ENCODE measurements at regions not wholly inside any gene's neighbourhood (a gene's known extent, or its start where the extent isn't known, plus 50 kb on each side); places are given as distances from the start of the nearest gene placed in this dataset.
A peak's percentile ranks its signal among the peaks of the same experiment; 100 is the strongest.
"Not testable (repeated sequence)": the region's sequence is repeated elsewhere in the genome, so short reads cannot be mapped to it uniquely, and the experiment has no call there.

DNA sequence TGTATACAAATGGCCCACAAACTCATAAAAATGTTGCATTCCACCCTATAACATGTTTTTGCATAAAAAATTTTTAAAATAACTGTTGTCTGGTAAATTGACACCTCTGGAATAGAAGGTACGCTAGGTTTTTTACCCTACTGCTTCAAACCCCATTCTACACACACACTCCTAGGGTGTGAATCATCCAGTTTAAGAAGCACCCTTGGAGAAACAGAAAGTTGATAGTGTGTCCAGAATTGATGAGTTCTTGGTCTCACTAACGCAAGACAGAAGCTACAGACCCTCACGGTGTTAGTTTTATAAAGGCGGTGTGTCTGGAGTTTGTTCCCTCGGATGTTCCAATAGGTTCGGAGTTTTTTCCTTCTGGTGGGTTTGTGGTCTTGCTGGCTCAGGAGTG lies 158.5 kb downstream of the KLRB1 start:
- no peak for DNase-seq

DNA sequence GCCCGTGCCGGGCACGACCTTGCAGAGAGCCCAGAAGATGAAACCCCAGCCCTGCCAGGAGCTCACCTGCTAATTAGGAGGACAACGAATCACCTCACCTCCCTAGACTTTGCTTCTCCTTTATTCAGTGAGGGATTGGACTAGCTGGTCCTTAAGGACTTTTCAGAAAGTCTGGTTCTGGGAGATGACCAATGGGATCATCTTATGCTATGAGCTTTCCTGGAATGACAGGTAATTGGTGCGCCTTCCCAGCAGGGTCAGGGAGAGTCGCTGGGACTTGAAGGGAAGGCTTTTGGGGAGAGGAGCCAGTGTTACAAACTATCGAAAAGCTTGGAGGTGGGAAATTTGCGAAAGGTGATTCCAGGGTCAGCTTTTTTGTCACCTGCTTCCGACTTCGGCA lies 159.1 kb downstream of the KLRB1 start:
- DNase-seq, result not testable (repeated sequence)

DNA sequence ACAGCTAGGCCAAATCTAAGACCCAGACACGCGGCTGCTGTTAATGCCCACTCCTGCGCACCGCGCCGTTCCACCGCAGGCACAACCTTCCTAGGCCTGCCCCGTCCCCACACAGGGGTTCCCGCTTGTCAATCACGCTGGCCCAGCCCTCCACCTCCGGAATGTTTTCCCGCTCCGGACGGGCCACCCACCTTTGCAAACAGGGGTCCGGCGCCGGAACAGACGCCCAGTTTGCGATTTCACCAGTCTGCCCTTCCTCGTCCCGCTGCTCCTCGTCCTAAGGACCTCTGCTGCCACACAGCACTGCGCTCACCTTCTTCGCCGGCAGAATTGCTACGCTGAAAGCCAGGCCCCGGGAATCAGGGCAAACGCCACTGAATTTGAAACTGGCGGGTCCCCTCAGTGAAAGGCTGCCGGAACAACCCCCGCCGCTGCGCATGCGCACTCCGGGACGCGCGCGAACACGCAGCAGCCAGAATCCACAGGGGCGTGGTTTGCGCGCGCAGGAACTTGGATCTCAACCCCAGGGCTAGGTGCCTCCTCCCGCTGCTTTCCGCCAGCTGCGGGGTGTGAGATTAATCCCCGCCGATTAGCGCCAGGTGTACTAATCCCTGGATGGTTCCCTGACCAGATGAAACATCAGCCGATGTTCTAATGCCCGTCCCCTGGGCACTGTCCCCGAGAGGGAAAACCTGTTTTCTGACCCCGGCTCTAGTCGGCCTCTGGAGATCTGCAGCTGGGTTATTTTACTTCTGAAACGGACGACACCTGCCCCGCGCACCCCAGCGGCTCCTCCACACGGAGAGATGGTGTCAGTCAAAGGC lies 159.7 kb downstream of the KLRB1 start:
- DNase-seq, result peak; percentile 88

DNA sequence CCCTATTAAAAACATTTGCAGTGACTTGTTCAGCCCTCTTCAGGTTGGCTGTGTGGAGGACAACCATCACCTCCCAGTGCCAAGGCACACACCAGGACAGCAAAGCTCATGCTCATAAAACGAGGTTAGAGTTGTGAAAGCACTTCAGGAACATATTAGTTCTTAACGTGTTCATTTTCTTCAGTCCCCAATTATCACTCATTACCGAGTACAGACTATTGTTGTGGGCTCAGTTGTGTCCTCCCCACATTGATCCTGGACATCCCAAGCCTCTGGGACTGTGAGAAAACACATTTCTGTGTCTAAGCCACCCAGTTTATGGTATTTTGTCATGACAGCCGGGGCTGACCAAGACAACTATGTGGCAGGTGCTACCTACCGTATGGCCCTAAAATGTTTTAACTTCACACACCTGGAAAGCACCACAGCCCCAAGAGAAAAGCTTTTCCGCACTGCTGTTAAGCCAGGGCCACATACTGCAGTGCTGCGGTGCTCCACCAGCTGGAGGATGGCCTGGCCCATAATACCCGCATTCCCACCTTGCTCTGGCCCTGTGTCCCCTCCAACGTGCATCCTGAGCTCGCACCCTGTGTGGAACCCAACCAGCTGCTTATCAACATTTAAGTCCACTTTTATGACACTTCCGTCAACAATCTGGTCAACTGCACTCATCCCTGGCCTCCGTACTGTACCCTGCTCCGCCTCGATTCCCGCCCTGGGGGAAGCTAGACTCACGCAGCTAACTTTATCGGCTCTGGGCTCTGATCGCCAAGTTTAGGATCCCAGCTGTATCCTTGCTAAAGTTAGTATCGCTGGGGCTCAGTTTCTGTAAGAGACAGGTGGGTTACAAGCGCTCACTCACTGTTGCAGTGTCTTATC lies 160.6 kb downstream of the KLRB1 start:
- DNase-seq, result not testable (repeated sequence)

DNA sequence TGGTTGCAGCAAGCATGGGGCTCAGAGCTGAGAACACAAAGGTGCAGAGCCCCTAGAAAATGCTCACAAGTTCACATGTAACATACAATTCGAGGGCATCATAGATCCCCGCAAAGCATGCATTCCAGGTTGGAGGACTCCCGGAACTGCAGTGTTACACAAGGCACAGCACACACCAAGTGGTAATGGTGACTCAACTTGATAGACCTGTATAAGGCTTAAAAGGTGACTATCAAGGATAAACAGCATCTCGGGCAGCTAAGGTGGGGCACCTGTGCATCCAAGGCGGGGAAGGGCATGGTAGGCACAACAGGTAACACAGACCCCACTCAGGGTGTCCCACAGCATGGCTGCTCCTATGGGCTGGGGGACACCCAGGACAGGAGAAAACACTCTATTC lies 167.3 kb downstream of the KLRB1 start:
- DNase-seq, result not testable (repeated sequence)

DNA sequence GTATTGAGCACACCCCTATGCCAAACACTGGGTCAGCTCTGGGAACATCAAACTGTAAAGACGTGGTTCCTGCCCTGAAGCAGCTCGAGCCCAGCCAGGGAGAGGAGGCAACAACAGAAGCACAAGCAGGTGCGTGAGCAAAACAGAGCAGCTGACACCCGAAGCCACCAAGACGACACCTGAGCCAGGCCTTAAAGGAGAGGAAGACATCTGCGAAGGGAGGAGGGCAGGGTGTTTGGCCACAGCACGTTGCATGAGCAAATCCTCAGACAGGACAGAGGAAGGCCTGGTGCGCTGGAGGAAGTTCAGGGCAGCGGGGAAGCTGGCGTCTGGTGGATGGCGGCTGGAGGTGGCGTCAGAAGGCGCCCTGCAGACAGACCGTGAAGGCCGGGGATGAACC lies 172.0 kb downstream of the KLRB1 start:
- not testable (repeated sequence) for DNase-seq

DNA sequence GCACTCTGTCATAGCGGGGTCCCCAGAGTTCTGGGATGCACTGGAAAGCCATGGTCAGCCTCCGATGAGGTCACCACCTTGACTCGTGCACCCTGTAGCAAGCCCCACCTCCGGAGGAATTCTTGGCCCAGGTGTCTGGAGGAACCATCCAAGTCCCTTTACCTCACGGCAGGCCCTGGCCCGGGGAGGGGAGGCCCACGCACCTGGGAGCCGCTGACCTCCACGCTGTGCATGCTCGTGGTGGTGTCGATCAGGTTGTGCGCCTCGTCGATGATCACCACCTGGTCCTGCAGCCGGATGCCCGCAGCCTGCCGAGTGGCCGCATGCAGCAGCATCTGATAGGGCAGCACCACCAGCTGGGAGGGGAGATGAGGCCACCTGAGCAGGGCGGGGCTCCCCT lies 177.3 kb downstream of the KLRB1 start:
- DNase-seq, result not testable (repeated sequence)

DNA sequence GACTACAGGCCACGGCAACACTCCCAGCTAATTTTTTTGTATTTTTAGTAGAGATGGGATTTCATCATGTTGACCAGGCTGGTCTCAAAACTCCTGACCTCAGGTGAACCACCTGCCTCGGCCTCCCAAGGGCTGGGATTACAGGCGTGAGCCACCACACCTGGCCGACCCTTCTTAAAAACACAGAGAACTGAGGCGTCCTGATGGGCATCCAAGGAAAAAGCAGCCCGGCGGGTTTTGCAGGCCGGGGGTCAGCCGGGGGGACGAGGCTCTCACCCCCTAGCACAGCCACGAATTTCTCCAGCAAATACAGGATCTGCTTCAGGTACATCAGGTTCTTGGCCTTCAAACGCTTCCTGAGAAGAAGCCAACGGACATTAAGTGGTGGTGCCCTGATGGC lies 178.9 kb downstream of the KLRB1 start:
- not testable (repeated sequence) for DNase-seq

DNA sequence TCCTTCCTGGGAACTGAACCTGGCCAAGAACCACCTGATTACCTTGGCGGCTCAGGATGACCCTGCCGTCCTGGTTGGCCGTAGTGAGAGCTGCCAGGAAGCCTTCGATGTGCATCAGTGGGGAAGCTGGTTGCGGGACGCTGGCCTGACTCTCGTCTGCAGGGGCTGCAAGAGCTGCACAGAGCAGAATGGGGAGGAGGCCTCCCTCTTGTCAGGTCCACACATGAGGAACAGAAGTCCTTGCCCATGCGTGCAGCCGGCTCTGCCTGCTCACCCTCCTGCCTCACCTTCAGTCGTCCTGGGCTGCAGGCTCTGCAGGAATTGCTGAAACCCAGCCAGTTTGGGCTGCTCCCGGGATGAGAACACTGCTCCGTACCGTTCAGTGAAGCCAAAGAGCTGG lies 182.3 kb downstream of the KLRB1 start:
- not testable (repeated sequence) for DNase-seq

DNA sequence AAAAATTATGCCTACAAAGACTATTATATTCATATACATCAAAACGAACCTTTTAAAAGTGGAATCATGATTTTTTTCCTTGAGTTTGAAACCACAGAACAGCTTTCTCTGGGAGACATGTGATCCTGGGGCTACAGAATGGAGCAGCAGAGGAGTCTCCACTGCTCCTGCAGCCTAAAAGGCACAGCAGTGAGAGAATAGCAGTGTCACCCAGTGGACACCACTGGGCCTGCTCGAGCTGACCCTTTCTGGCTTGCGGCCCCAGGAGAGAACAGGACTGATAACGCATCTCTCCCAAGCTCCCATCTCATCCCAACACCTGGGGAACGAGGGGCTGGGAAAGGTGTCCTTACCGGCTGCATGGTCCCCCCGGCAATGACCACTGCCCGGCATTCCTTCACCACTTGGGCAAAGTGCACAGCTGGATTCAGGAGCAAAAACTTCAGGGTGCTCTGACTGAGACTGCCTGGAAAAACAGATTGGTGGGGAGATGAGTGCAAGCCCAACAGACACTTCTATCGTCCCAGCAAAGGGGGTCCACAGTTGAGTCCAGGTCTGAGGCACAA lies 183.5 kb downstream of the KLRB1 start:
- not testable (repeated sequence) for DNase-seq

DNA sequence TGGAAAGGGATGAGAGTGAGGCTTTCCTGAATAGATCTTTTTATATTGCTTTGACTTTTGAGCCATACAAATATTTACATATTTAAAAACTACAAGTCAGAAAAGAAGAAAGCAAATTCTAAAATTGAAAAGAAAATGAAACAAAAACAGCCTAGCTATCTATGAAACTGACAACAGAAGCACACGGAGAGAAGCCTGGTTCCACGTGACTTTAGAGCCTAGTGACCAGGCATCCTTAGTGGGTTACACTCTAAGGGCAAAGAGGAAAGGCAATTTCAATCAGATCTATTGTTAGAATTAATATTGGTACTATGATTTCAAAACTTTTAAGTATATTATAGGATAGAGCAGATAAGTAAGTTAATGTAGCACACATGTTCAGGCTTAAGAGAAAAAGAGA lies 185.0 kb downstream of the KLRB1 start:
- DNase-seq, result not testable (repeated sequence)

DNA sequence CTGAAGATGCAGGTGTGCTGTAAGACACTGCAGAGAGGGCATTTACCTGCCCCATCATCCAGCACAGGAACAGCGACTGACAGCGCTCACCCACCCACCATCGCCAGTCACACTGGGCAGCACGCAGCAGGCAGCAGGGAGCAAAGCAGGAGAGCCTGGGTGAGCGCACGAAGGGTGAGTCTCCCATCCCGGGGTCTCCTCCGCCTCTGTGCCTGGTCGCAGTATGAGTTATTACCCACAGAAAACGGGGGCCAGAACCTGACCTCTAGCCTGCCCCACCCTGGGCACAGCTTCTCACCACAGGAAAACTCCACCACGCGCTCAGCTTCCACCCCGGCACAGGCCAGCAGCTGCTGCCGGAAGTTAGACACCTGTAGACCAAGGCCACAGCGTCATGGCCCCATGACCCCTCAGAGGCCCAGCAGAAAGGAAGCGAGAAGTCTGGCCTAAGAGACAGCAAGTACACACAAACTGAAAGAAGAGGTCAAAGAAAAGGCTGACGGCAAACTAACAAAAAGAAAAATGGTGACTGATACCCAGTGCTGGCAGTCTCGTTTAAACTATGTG lies 186.1 kb downstream of the KLRB1 start:
- not testable (repeated sequence) for DNase-seq

DNA sequence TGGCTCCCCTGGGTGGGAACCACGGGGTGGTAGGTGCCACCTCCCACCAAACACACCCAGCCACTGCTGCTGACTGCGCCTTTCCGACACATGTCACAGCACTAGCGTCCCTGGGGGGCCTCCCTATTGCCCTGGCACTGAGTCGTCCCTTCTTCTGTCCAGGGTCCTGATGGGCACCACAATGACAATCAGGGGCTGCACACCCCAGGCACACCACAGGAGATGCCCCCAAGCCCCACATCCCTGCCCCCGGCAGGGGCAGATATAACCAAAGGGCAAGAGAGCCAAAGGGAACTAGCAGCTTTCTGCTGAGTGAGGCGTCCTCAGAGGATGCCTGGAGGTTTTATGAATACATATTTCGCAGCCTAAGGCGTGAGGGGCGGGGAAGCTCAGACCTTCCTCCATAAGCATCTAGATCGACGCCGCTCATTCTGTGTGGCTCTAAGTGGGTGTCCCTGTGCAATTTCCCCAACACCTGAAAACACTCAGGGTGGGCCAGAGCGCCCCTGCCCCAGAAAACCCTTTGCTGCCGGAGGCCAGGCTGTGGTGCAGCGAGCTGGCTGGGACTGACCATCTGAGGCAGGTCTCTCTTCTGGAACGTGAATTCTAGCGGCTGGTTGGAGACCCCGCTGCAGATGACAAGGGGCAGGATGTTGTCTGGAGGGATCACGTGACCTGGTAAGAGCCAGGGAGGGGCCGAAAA lies 186.7 kb downstream of the KLRB1 start:
- not testable (repeated sequence) for DNase-seq

DNA sequence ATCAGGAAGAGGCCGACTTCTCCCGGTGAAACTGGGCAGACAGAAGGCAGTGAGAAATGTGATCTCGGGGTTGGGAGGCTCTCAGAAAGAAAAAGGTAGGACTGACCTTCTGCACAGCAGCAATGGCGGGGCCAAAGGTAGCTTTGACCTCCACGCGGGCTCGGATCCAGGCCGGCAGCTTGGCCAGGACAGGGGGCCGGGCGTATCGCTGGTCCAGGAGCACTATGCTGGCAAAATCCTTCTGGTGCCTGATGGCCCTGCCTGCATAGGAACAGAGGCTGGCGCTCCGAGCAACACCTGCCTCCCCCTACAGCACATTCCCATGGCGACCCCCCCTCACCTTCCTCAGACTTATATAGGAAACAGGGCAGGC lies 189.1 kb downstream of the KLRB1 start:
- DNase-seq, result not testable (repeated sequence)

DNA sequence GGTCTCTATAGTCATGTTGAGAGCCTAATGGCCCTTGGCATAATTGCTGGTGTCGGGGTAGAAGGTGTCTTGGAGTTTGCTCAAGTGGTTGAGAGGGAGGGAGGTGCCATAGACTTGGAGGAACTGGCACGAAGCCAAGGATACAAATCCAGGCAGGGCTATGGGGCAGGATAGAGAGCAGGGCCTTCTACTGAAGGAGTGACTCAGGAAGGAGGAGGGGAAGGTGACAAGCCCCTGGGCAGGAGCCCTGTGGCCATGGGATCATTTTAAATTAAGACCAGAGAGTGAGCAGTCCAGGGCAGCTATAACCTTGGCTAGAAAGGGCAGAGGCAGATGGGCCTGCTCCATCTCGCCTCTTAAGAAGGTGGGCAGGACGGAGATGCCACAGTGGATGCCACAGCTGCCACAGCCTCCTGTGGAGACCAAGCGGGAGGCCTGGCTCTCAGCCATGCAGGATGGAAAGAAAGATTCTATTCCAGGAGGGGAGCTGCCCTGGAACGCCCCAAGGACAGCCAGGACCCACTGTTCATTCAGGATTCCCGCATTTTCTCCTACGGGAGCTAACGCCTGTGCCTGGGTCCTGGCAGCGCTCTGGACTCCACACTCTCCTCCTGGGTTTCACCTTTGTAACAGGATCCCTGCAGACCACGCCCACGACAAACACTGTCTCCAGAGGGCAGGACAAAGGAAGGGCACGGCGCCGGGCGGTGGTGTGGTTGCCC lies 189.6 kb downstream of the KLRB1 start:
- not testable (repeated sequence) for DNase-seq

DNA sequence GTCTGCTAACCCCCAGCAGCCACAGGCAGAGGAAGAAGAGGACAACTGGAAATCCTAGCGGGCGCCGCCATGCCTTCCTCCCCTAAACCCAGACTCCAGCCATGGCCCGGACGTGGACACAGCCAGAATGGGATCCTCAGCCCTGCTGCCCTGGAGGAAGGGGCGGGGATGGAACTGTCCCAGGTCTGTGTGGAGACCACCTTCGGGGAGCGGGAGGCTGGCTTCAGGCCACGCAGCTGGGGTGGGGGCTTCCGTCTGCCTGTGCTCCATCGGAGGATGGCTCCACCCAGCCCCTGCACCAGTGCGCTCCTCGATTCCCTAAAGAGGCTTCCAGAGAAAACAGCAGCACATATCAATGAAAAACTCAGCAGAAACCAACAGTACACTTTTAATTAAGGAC lies 190.4 kb downstream of the KLRB1 start:
- not testable (repeated sequence) for DNase-seq

DNA sequence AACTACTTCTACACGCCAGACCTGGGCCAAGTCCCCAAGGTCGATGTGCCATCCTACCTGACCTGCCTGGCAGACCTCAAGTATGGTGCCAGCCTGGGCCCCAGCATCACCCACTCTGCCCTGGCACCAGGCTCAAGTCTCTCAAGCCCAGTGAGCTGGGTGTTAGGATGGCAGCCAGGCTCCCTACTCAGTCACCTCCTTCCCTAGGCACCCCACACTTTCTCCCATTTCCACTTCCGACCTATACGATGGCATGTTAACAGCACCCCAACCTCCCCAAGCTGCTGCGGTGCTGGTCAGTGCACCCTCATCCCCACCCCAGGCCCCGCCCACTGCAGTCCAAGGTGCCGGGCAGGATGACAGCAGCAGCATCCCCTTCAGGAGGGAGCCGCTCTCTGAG lies 191.4 kb downstream of the KLRB1 start:
- DNase-seq, result not testable (repeated sequence)

DNA sequence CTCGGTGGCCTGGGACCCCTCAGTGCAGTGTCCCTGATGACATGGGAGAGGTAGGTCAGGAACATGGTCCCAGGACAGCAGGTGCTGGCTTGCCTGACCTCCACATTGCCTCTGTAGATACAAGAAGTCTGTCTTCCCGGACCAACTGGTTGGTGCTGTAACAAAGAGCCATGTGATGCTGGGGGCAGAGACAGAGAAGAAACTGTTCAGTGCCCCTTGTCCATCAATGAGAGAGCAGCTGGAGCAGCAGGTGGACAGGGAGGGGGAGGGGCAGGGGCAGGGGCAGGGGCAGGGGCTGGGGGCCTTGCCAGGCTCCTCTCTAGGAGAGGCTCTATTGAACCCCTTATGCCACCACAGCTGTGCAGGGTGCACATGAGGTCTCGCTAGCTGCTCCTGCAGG lies 191.8 kb downstream of the KLRB1 start:
- not testable (repeated sequence) for DNase-seq

DNA sequence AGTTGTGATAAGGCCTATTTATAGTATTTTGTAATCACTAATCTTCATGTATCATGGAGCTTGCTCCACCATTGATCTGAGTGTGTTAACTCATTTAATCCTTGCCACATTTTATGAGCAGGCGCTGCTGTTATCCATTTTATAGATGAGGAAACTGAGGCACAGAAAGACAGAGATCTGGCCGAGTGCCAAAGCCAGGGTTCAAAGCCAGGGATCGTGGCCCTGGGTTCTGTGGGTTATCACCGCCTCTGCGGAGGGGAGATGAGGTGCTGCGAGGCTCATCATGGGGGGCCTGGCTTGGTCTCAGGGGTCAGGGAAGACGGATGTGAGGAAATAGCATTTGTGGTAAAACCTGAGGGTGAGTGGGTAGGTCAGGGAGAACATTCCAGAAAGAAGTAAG lies 193.9 kb downstream of the KLRB1 start:
- DNase-seq, result not testable (repeated sequence)

DNA sequence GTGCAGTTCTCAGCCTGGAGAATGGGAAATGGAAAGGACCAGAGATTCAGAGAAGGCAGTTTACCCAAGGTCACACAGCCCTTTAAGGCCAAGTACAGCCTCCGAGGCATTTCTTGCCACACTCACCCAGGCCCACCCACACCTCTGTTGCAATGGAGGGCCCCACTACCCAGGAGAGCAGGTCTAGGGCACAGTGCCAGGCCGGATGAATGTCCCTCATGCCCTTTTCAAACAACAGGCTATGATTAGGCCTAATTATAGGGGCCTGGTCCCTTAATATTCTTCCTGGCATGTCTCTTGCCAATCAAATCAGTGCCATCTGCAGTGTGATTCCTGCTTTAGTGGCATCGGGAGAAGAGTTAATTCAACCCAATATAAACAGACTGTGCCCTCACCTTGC lies 195.3 kb downstream of the KLRB1 start:
- not testable (repeated sequence) for DNase-seq
